ENCODE measurements at regions not wholly inside any gene's neighbourhood (a gene's known extent, or its start where the extent isn't known, plus 50 kb on each side); places are given as distances from the start of the nearest gene placed in this dataset.

DNA sequence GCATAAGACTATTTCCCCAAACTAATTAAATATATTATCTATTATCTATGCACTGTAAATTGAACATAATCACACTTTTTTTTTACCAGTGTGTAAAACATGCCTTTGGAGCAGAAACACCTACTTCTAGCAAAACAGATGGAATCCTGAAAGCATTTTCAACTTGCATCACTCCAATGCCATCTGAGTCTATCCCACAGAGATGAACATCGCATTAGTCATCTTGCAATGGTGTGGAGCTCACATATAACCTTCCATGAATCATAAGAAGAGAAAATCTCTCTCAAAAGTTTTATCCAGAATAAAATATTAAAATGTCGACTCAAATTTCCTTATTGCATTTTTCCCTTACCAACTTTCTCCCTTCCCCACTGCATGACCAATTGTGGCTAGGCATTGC, 406.7 kb upstream of the ACTRT1 start:
- TF ChIP-seq, protein P1, sequence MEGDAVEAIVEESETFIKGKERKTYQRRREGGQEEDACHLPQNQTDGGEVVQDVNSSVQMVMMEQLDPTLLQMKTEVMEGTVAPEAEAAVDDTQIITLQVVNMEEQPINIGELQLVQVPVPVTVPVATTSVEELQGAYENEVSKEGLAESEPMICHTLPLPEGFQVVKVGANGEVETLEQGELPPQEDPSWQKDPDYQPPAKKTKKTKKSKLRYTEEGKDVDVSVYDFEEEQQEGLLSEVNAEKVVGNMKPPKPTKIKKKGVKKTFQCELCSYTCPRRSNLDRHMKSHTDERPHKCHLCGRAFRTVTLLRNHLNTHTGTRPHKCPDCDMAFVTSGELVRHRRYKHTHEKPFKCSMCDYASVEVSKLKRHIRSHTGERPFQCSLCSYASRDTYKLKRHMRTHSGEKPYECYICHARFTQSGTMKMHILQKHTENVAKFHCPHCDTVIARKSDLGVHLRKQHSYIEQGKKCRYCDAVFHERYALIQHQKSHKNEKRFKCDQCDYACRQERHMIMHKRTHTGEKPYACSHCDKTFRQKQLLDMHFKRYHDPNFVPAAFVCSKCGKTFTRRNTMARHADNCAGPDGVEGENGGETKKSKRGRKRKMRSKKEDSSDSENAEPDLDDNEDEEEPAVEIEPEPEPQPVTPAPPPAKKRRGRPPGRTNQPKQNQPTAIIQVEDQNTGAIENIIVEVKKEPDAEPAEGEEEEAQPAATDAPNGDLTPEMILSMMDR (IDR thresholded peaks at IDR 0.05; ENCODE audit: insufficient read depth, low read length, poor library complexity, severe bottlenecking): no peak
- no peak for TF ChIP-seq EZH2phosphoT487 (conservative IDR thresholded peaks at IDR 0.05; ENCODE audit: low read length)

Data from SU-DHL-6 (cell line).